Activated CD4-positive, alpha-beta T cell treated with anti-CD3 and anti-CD28 coated beads, Interleukin-2, amount 10 ng/mL, durations not matched to agents 7 days and 5 days (primary cell): ENCODE measurements at regions not wholly inside any gene's neighbourhood (a gene's known extent, or its start where the extent isn't known, plus 50 kb on each side); places are given as distances from the start of the nearest gene placed in this dataset.
A peak's percentile ranks its signal among the peaks of the same experiment; 100 is the strongest.

ENCODE experiments used
- CTCF ChIA-PET: fragments of 350-600 bp; sonication (Branson Sonifier 250); formaldehyde crosslinking; loops from one replicate; lab custom pipeline; 2021; ENCODE audit warnings: antibody characterized with exemption; lab: Charles Lee
- POLR2A ChIA-PET: fragments of 350-600 bp; sonication (Branson Sonifier 250); formaldehyde crosslinking; loops from one replicate; lab custom pipeline; 2021; ENCODE audit warnings: antibody characterized with exemption; lab: Charles Lee
- DNase-seq: peaks from one replicate; pipeline ENCODE4 v3.0.0-alpha.2; 2020
- H3K27ac Mint-ChIP-seq: one replicate; pipeline ENCODE4 v1.8.0; 2021; ENCODE audit warnings: mild to moderate bottlenecking, moderate library complexity, mixed read lengths
- H3K27me3 Mint-ChIP-seq: one replicate; pipeline ENCODE4 v1.8.0; 2021; ENCODE audit warnings: mixed read lengths
- H3K36me3 Mint-ChIP-seq: one replicate; pipeline ENCODE4 v1.8.0; 2021; ENCODE audit warnings: low read depth, mixed read lengths
- H3K4me1 Mint-ChIP-seq: one replicate; pipeline ENCODE4 v1.8.0; 2021; ENCODE audit warnings: mixed read lengths
- H3K4me3 Mint-ChIP-seq: one replicate; pipeline ENCODE4 v1.8.0; 2021; ENCODE audit warnings: mild to moderate bottlenecking, moderate library complexity, mixed read lengths
- H3K9me3 Mint-ChIP-seq: one replicate; pipeline ENCODE4 v1.8.0; 2021; ENCODE audit warnings: mixed read lengths

DNA sequence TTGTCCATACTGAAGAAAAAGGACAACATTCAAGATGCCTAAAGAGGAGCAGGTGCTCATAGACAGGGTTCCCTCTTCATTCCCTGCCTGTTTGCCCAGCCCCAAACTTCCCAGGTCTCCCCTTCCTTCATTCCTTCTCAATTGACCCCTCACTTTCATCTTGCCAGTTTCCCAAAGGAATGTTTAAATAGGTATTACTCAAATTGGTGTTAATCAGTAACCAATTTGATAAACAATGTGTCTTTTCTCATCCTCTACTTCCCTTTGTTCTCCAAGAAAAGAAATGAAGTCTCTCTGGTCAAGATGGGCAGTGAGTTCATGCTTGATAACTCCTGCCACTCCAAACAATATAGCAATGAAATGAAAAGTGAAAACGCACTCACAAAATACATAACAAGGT is 101.9 kb downstream of the TMPRSS5 start:
- no peaks in the 10 kb centered on the region for H3K4me1 Mint-ChIP-seq
- ChIA-PET POLR2A (no interaction called here), CTCF (interaction anchor here (1.5 kb wide), 1 partner anchor 10 kb away, joined by 4 read pairs; no protein-coding TSS in a partner anchor)
- no peaks in the 10 kb centered on the region for H3K36me3 Mint-ChIP-seq
- peaks cover 14% of the 10 kb centered on the region for H3K9me3 Mint-ChIP-seq
- H3K27ac Mint-ChIP-seq: no peak overlapping the region
- H3K4me3 Mint-ChIP-seq: no peak overlapping the region
- H3K27me3 Mint-ChIP-seq: peaks cover 30% of the 10 kb centered on the region
- no peak for DNase-seq

DNA sequence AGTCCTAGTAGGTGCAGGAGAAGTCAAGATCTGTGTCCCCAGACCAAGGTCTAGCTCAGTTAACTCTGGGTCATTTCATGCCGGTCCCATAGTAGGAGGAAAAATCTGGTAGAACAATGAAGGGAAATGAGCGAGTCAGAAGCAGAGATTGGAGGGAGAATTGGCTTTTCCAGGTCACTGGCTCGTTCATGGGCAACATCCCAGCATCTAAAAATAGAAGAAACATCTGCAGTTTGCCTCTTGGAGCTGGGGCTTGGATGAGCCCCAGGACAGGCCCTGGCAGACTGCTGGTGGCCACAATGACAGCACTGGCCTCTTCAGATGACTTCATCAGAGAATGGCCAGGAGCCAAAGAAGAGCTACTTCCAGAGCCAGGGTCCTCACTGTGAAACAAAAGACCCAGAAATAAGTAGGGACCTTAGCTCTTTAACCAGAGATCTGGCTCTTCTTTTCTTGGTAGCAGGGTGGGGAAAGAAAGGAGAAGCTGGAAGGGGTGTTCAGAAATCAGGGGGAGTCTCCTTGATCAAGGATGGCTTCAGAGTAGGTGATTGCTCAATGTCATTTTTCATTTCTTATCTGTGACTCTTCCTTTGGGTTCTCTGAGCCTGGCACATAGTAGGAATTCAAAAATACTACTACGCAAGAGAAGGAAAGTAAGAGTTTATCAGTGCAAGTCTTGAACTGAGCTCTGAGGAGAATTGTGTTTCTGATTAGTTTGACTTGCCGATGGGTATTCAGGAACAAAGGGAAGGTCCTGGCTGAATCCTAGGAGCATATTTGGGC is 102.6 kb downstream of the TMPRSS5 start:
- peaks cover 34% of the 10 kb centered on the region for H3K27me3 Mint-ChIP-seq
- DNase-seq: no peak
- H3K9me3 Mint-ChIP-seq: peaks cover 14% of the 10 kb centered on the region
- POLR2A ChIA-PET: no interaction called here
- no peaks in the 10 kb centered on the region for H3K36me3 Mint-ChIP-seq
- no peak overlapping the region for H3K4me3 Mint-ChIP-seq
- no peaks in the 10 kb centered on the region for H3K4me1 Mint-ChIP-seq
- no peak overlapping the region for H3K27ac Mint-ChIP-seq
- CTCF ChIA-PET: interaction anchor here (1.2 to 1.5 kb wide), 2 partner anchors 10 to 12 kb away, joined by 3 to 4 read pairs; no protein-coding TSS in a partner anchor

GRCh38 chr11:113602483-113602882 is 103.6 kb downstream of the TMPRSS5 start:
- no peaks in the 10 kb centered on the region for H3K4me1 Mint-ChIP-seq
- H3K27ac Mint-ChIP-seq: peak overlapping the region; percentile 15
- no peak for DNase-seq
- peaks cover 14% of the 10 kb centered on the region for H3K9me3 Mint-ChIP-seq
- no peaks in the 10 kb centered on the region for H3K36me3 Mint-ChIP-seq
- POLR2A ChIA-PET: no interaction called here
- H3K4me3 Mint-ChIP-seq: no peak overlapping the region
- peaks cover 36% of the 10 kb centered on the region for H3K27me3 Mint-ChIP-seq
- CTCF ChIA-PET: interaction anchor here (1.2 kb wide), 1 partner anchor 11 kb away, joined by 3 read pairs; no protein-coding TSS in a partner anchor

DNA sequence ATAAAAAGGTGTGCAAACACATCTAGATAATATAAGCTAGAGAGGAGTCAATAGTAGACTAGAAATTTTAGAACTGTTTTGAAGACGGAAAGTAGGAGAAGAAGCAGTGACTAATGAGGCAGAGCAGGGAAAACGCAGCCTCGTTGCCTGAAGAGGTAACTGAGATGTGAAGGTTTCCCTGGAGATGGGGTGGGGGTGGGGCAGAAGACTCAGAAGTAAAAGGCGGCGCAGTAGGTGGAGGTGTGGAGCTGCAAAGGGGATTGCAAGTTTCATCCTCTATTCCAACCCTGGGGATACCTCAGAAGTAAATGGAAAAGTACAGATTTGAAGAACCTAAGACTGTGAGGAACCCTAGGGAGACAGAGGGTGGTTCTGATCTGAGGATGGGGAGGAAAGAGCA is 109.5 kb downstream of the TMPRSS5 start:
- Mint-ChIP-seq H3K27me3 (peaks cover 35% of the 10 kb centered on the region), H3K9me3 (peaks cover 2% of the 10 kb centered on the region), H3K4me1 (peaks cover 12% of the 10 kb centered on the region), H3K27ac (no peak overlapping the region), H3K36me3 (no peaks in the 10 kb centered on the region), H3K4me3 (no peak overlapping the region)
- POLR2A ChIA-PET: no interaction called here
- CTCF ChIA-PET: interaction anchor here (1.5 kb wide), 1 partner anchor 78 kb away, joined by 3 read pairs; no protein-coding TSS in a partner anchor
- no peak for DNase-seq

- POLR2A ChIA-PET: no interaction called here
- Mint-ChIP-seq H3K36me3 (no peaks in the 10 kb centered on the region), H3K4me3 (no peak overlapping the region), H3K27me3 (peaks cover 34% of the 10 kb centered on the region), H3K9me3 (peaks cover 2% of the 10 kb centered on the region), H3K27ac (no peak overlapping the region), H3K4me1 (peaks cover 14% of the 10 kb centered on the region)
- CTCF ChIA-PET: interaction anchor here (1.1 to 1.5 kb wide), 2 partner anchors 9 to 79 kb away, joined by 3 read pairs; no protein-coding TSS in a partner anchor
- DNase-seq: no peak
These were observed 110.1 kb downstream of the TMPRSS5 start for GRCh38 chr11:113595810-113596594.

- no peak overlapping the region for H3K4me3 Mint-ChIP-seq
- CTCF ChIA-PET: interaction anchor here (0.7 to 1.1 kb wide), 2 partner anchors 18 to 167 kb away, joined by 3 read pairs; no protein-coding TSS in a partner anchor
- peaks cover 17% of the 10 kb centered on the region for H3K4me1 Mint-ChIP-seq
- peak; percentile 10 for DNase-seq
- H3K27ac Mint-ChIP-seq: no peak overlapping the region
- H3K36me3 Mint-ChIP-seq: no peaks in the 10 kb centered on the region
- H3K27me3 Mint-ChIP-seq: peaks cover 25% of the 10 kb centered on the region
- POLR2A ChIA-PET: no interaction called here
- H3K9me3 Mint-ChIP-seq: peaks cover 2% of the 10 kb centered on the region
These were observed 112.3 kb downstream of the TMPRSS5 start for GRCh38 chr11:113593698-113594308.

- Mint-ChIP-seq H3K4me3 (no peak overlapping the region), H3K27me3 (peaks cover 12% of the 10 kb centered on the region), H3K36me3 (no peaks in the 10 kb centered on the region), H3K9me3 (peaks cover 4% of the 10 kb centered on the region), H3K4me1 (peaks cover 33% of the 10 kb centered on the region), H3K27ac (no peak overlapping the region)
- ChIA-PET CTCF (interaction anchor here (0.9 to 1.4 kb wide), 3 partner anchors 12 to 19 kb away, joined by 3 to 4 read pairs (median 3); no protein-coding TSS in a partner anchor), POLR2A (no interaction called here)
- no peak for DNase-seq
These were observed 115.0 kb downstream of the TMPRSS5 start for GRCh38 chr11:113591117-113591516.

DNA sequence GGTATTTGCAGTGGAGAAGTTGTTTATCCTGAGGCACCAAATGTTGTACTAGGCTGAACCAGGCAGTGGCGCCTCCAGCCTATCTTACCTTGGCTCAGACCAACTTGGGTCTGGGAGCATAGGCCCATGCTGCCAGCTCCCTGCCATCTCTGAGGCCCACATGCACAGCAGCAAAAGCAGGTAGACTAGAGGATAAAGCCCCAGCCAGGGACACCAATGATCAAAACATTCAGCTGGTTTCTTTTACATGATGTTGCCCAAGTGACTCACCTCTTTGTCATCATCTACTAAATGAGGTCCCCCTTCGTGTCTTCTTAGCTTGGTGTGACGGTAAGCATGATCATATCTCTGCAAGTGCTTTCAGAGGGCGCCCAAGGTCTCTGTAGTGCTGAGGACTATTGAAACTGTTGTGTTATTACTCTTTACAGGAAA is 112.1 kb upstream of the DRD2 start:
- POLR2A ChIA-PET: no interaction called here
- H3K27me3 Mint-ChIP-seq: no peaks in the 10 kb centered on the region
- H3K27ac Mint-ChIP-seq: peak overlapping the region; percentile 0
- no peaks in the 10 kb centered on the region for H3K36me3 Mint-ChIP-seq
- CTCF ChIA-PET: interaction anchor here (0.9 to 1.3 kb wide), 4 partner anchors 8 to 186 kb away, joined by 3 to 11 read pairs (median 3); partner anchors contain the start of gene ZW10
- H3K4me1 Mint-ChIP-seq: peaks cover 21% of the 10 kb centered on the region
- DNase-seq: peak; percentile 23
- H3K9me3 Mint-ChIP-seq: peaks cover 2% of the 10 kb centered on the region
- no peak overlapping the region for H3K4me3 Mint-ChIP-seq

DNA sequence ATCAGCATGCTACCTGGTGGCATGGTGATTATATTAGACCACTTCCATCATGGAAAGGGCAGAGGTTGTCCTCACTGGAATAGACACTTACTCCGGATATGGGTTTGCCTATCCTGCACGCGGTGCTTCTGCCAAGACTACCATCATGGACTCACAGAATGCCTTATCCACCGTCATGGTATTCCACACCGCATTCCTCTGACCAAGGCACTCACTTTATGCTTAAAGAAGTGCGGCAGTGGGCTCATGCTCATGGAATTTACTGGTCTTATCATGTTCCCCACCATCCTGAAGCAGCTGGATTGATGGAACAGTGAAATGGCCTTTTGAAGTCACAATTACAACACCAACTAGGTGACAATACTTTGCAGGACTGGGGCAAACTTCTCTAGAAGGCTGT is 109.2 kb upstream of the DRD2 start:
- ChIA-PET CTCF (interaction anchor here (0.8 kb wide), 1 partner anchor 9 kb away, joined by 3 read pairs; no protein-coding TSS in a partner anchor), POLR2A (no interaction called here)
- Mint-ChIP-seq H3K4me1 (peaks cover 16% of the 10 kb centered on the region), H3K36me3 (no peaks in the 10 kb centered on the region), H3K4me3 (no peak overlapping the region), H3K9me3 (peaks cover 2% of the 10 kb centered on the region), H3K27me3 (no peaks in the 10 kb centered on the region), H3K27ac (no peak overlapping the region)
- no peak for DNase-seq

GRCh38 chr11:113581713-113582112 is 106.5 kb upstream of the DRD2 start:
- DNase-seq: no peak
- H3K36me3 Mint-ChIP-seq: no peaks in the 10 kb centered on the region
- no peaks in the 10 kb centered on the region for H3K27me3 Mint-ChIP-seq
- ChIA-PET POLR2A (no interaction called here), CTCF (no interaction called here)
- H3K4me3 Mint-ChIP-seq: no peak overlapping the region
- H3K4me1 Mint-ChIP-seq: peaks cover 15% of the 10 kb centered on the region
- no peak overlapping the region for H3K27ac Mint-ChIP-seq
- peaks cover 2% of the 10 kb centered on the region for H3K9me3 Mint-ChIP-seq

GRCh38 chr11:113579292-113579940 is 104.2 kb upstream of the DRD2 start:
- H3K4me1 Mint-ChIP-seq: peaks cover 12% of the 10 kb centered on the region
- no peak overlapping the region for H3K4me3 Mint-ChIP-seq
- DNase-seq: no peak
- H3K9me3 Mint-ChIP-seq: no peaks in the 10 kb centered on the region
- ChIA-PET POLR2A (no interaction called here), CTCF (interaction anchor here (1.5 to 1.7 kb wide), 2 partner anchors 9 to 47 kb away, joined by 3 read pairs; no protein-coding TSS in a partner anchor)
- no peaks in the 10 kb centered on the region for H3K36me3 Mint-ChIP-seq
- no peak overlapping the region for H3K27ac Mint-ChIP-seq
- H3K27me3 Mint-ChIP-seq: no peaks in the 10 kb centered on the region

GRCh38 chr11:113578715-113579250 is 103.6 kb upstream of the DRD2 start:
- Mint-ChIP-seq H3K36me3 (no peaks in the 10 kb centered on the region), H3K4me1 (peaks cover 12% of the 10 kb centered on the region), H3K9me3 (no peaks in the 10 kb centered on the region), H3K27me3 (peaks cover 3% of the 10 kb centered on the region), H3K4me3 (no peak overlapping the region), H3K27ac (no peak overlapping the region)
- POLR2A ChIA-PET: no interaction called here
- CTCF ChIA-PET: interaction anchor here (1.4 to 1.7 kb wide), 3 partner anchors 8 to 47 kb away, joined by 3 to 4 read pairs (median 3); no protein-coding TSS in a partner anchor
- no peak for DNase-seq
